CD4-positive, alpha-beta T cell (primary cell): ENCODE measurements at regions not wholly inside any gene's neighbourhood (a gene's known extent, or its start where the extent isn't known, plus 50 kb on each side); places are given as distances from the start of the nearest gene placed in this dataset.

Experiments
- ATAC-seq: fragments of 200-7000 bp; cut with Tn5 transposase; one replicate; pipeline ENCODE4 v1.10.0; 2022; ENCODE audit warnings: mild to moderate bottlenecking; ENCODE audit not compliant: poor library complexity
- CTCF ChIA-PET: fragments of 350-600 bp; sonication (Branson Sonifier 250); formaldehyde crosslinking; loops from one replicate; lab custom pipeline; 2021; ENCODE audit warnings: antibody characterized with exemption, inconsistent platforms; lab: Charles Lee
- POLR2A ChIA-PET: fragments of 350-600 bp; sonication (Branson Sonifier 250); formaldehyde crosslinking; loops from one replicate; lab custom pipeline; 2021; ENCODE audit warnings: antibody characterized with exemption, inconsistent platforms; lab: Charles Lee
- DNase-seq, 14 experiments: peaks; one replicate each; pipeline ENCODE4 v3.0.0-alpha.2; 2013 to 2020; ENCODE audit warnings: mixed read lengths in 2 of 14
- H3K27ac ChIP-seq, 2 donors: one replicate each; pipeline versions ENCODE4 v1.5.1 to v1.7.0; 2013; ENCODE audit warnings: low read length in 2 of 2, low read depth in 1 of 2, mild to moderate bottlenecking in 1 of 2
- H3K27me3 ChIP-seq, 2 experiments: 1 replicate in 1 of 2; 2 replicates in 1 of 2; pipeline versions ENCODE4 v1.6.1 to v1.7.0; 2013; ENCODE audit warnings: low read length in 2 of 2, control low read depth in 1 of 2, mild to moderate bottlenecking in 1 of 2, moderate library complexity in 1 of 2; ENCODE audit not compliant: insufficient read depth in 2 of 2, control insufficient read depth in 1 of 2
- H3K36me3 ChIP-seq: one replicate; pipeline ENCODE4 v1.6.1; 2013; ENCODE audit warnings: low read length, control low read depth; ENCODE audit not compliant: insufficient read depth
- H3K4me1 ChIP-seq: one replicate; pipeline ENCODE4 v1.6.1; 2013; ENCODE audit warnings: low read length, control low read depth; ENCODE audit not compliant: insufficient read depth
- H3K4me3 ChIP-seq: one replicate; pipeline ENCODE4 v1.5.1; 2013; ENCODE audit warnings: mild to moderate bottlenecking, low read length, moderate library complexity
- H3K9me3 ChIP-seq, 2 experiments: 1 replicate in 1 of 2; 2 replicates in 1 of 2; pipeline versions ENCODE4 v1.6.1 to v1.7.0; 2013; ENCODE audit warnings: low read length in 2 of 2, mild to moderate bottlenecking in 2 of 2, control low read depth in 1 of 2, moderate library complexity in 1 of 2; ENCODE audit not compliant: control insufficient read depth in 1 of 2, insufficient read depth in 1 of 2
- H3K27ac Mint-ChIP-seq: one replicate; pipeline ENCODE4 v1.8.0; 2020; ENCODE audit warnings: mixed read lengths
- H3K27me3 Mint-ChIP-seq: one replicate; pipeline ENCODE4 v1.8.0; 2021; ENCODE audit warnings: mixed read lengths
- H3K36me3 Mint-ChIP-seq: one replicate; pipeline ENCODE4 v1.8.0; 2021; ENCODE audit warnings: low read depth, mixed read lengths
- H3K4me1 Mint-ChIP-seq: one replicate; pipeline ENCODE4 v1.8.0; 2021; ENCODE audit warnings: low read depth, mixed read lengths
- H3K4me3 Mint-ChIP-seq: one replicate; pipeline ENCODE4 v1.8.0; 2020; ENCODE audit warnings: mild to moderate bottlenecking, mixed read lengths
- H3K9me3 Mint-ChIP-seq: one replicate; pipeline ENCODE4 v1.8.0; 2020; ENCODE audit warnings: mixed read lengths
- intact Hi-C, 2 experiments: fragments of 100-400 bp; cut with DNase I in 1 of 2; cut with micrococcal nuclease in 1 of 2; formaldehyde crosslinking; loops; one replicate each; pipeline versions ENCODE4 v1.15.1 to v1.9.0; 2023 to 2025; cut with DNase I, micrococcal nuclease
- TF ChIP-seq, protein P1 (sequence below): fragments of 200-600 bp; IDR thresholded peaks from one replicate; pipeline ENCODE4 v1.8.0; 2022; ENCODE audit warnings: antibody characterized with exemption, mild to moderate bottlenecking

GRCh38 chr18:78830826-78831225 lies 148.8 kb upstream of the SALL3 start:
- no peak overlapping the region for H3K27ac ChIP-seq
- H3K36me3 ChIP-seq = no peaks in the 10 kb centered on the region
- CTCF ChIA-PET = no interaction called here
- peaks cover 0 to 20% of the 10 kb centered on the region in 2 experiments for H3K9me3 ChIP-seq
- peaks cover 0 to 4% of the 10 kb centered on the region in 2 experiments for H3K27me3 ChIP-seq
- no peak for DNase-seq
- POLR2A ChIA-PET = no interaction called here
- H3K27me3 Mint-ChIP-seq = peaks cover 17% of the 10 kb centered on the region
- no peak overlapping the region for H3K4me3 ChIP-seq
- intact Hi-C loops = no loop called here
- H3K36me3 Mint-ChIP-seq = no peaks in the 10 kb centered on the region
- no peak overlapping the region for H3K27ac Mint-ChIP-seq
- no peaks in the 10 kb centered on the region for H3K4me1 ChIP-seq
- TF ChIP-seq, protein P1, sequence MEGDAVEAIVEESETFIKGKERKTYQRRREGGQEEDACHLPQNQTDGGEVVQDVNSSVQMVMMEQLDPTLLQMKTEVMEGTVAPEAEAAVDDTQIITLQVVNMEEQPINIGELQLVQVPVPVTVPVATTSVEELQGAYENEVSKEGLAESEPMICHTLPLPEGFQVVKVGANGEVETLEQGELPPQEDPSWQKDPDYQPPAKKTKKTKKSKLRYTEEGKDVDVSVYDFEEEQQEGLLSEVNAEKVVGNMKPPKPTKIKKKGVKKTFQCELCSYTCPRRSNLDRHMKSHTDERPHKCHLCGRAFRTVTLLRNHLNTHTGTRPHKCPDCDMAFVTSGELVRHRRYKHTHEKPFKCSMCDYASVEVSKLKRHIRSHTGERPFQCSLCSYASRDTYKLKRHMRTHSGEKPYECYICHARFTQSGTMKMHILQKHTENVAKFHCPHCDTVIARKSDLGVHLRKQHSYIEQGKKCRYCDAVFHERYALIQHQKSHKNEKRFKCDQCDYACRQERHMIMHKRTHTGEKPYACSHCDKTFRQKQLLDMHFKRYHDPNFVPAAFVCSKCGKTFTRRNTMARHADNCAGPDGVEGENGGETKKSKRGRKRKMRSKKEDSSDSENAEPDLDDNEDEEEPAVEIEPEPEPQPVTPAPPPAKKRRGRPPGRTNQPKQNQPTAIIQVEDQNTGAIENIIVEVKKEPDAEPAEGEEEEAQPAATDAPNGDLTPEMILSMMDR = no peak
- no peak for ATAC-seq
- no peak overlapping the region for H3K4me3 Mint-ChIP-seq
- no peaks in the 10 kb centered on the region for H3K9me3 Mint-ChIP-seq
- no peaks in the 10 kb centered on the region for H3K4me1 Mint-ChIP-seq

GRCh38 chr18:78831603-78832002 lies 148.0 kb upstream of the SALL3 start:
- H3K4me1 Mint-ChIP-seq = no peaks in the 10 kb centered on the region
- peaks cover 0 to 24% of the 10 kb centered on the region in 2 experiments for H3K9me3 ChIP-seq
- peaks cover 0 to 4% of the 10 kb centered on the region in 2 experiments for H3K27me3 ChIP-seq
- H3K9me3 Mint-ChIP-seq = no peaks in the 10 kb centered on the region
- H3K36me3 Mint-ChIP-seq = no peaks in the 10 kb centered on the region
- no peak overlapping the region for H3K27ac Mint-ChIP-seq
- no peaks in the 10 kb centered on the region for H3K36me3 ChIP-seq
- CTCF ChIA-PET = no interaction called here
- no peak for DNase-seq
- POLR2A ChIA-PET = no interaction called here
- peaks cover 17% of the 10 kb centered on the region for H3K27me3 Mint-ChIP-seq
- H3K27ac ChIP-seq = no peak overlapping the region
- no peak overlapping the region for H3K4me3 ChIP-seq
- ATAC-seq = no peak
- intact Hi-C loops = no loop called here
- TF ChIP-seq, protein P1 = no peak
- no peak overlapping the region for H3K4me3 Mint-ChIP-seq
- no peaks in the 10 kb centered on the region for H3K4me1 ChIP-seq

DNA sequence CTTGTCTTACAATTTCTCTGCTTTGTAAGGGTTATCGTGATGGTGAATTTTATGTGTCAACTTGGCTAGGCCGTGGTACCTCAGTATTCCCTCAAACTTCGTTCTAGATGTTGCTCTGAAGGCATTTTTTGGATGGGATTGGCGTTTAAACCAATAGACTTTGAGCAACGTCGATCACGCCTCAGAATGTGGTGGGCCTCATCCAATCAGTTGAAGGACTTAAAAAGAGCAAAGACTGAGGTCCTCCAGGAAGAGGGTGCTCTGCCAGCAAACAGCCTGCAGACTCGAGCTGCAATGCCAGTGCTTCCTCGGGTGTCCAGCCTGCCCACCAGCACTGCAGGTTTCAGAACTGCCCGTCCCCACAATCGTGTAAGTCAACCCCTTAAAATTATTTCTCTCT lies 145.8 kb upstream of the SALL3 start:
- Mint-ChIP-seq H3K36me3 (no peaks in the 10 kb centered on the region), H3K4me3 (no peak overlapping the region), H3K9me3 (no peaks in the 10 kb centered on the region), H3K27ac (no peak overlapping the region), H3K4me1 (no peaks in the 10 kb centered on the region), H3K27me3 (peaks cover 17% of the 10 kb centered on the region)
- intact Hi-C loops = no loop called here
- H3K4me3 ChIP-seq = no peak overlapping the region
- H3K27ac ChIP-seq = no peak overlapping the region
- peaks cover 0 to 28% of the 10 kb centered on the region in 2 experiments for H3K9me3 ChIP-seq
- ChIA-PET CTCF (no interaction called here), POLR2A (no interaction called here)
- no peak for ATAC-seq
- no peaks in the 10 kb centered on the region for H3K36me3 ChIP-seq
- TF ChIP-seq, protein P1 = no peak
- peaks cover 0 to 4% of the 10 kb centered on the region in 2 experiments for H3K27me3 ChIP-seq
- DNase-seq = no peak
- no peaks in the 10 kb centered on the region for H3K4me1 ChIP-seq
